ENCODE measurements at regions not wholly inside any gene's neighbourhood (a gene's known extent, or its start where the extent isn't known, plus 50 kb on each side); places are given as distances from the start of the nearest gene placed in this dataset.

GRCh38 chr15:46576646-46577395 is 942.0 kb downstream of the SQOR start:
- no peak for DNase-seq

- DNase-seq = no peak
These were observed 942.9 kb downstream of the SQOR start for GRCh38 chr15:46577767-46578166.

GRCh38 chr15:46580487-46580886 is 945.7 kb downstream of the SQOR start:
- no peak for DNase-seq

- DNase-seq = no peak
These were observed 946.1 kb downstream of the SQOR start for GRCh38 chr15:46580924-46581323.

- no peak for DNase-seq
These were observed 954.3 kb downstream of the SQOR start for GRCh38 chr15:46589088-46589487.

GRCh38 chr15:46591462-46591861 is 956.6 kb downstream of the SQOR start:
- DNase-seq = no peak

GRCh38 chr15:46595016-46595415 is 960.2 kb downstream of the SQOR start:
- no peak for DNase-seq

GRCh38 chr15:46607077-46607476 is 972.2 kb downstream of the SQOR start:
- DNase-seq = no peak

- no peak for DNase-seq
These were observed 981.2 kb downstream of the SQOR start for GRCh38 chr15:46616033-46616432.

GRCh38 chr15:46617507-46617906 is 982.7 kb downstream of the SQOR start:
- DNase-seq = no peak

GRCh38 chr15:46618984-46619383 is 984.2 kb downstream of the SQOR start:
- DNase-seq = no peak

- DNase-seq = no peak
These were observed 985.7 kb downstream of the SQOR start for GRCh38 chr15:46620392-46621013.

GRCh38 chr15:46622851-46623250 is 988.0 kb downstream of the SQOR start:
- DNase-seq = no peak

- no peak for DNase-seq
These were observed 1001.4 kb downstream of the SQOR start for GRCh38 chr15:46636206-46636605.

GRCh38 chr15:46644501-46645481 is 1010.0 kb downstream of the SQOR start:
- no peak for DNase-seq

GRCh38 chr15:46646490-46646889 is 1011.7 kb downstream of the SQOR start:
- no peak for DNase-seq

- DNase-seq = no peak
These were observed 1012.2 kb downstream of the SQOR start for GRCh38 chr15:46647046-46647445.

- no peak for DNase-seq
These were observed 1017.4 kb downstream of the SQOR start for GRCh38 chr15:46652266-46652665.

- DNase-seq = no peak
These were observed 1020.2 kb downstream of the SQOR start for GRCh38 chr15:46654993-46655392.

- no peak for DNase-seq
These were observed 1025.4 kb downstream of the SQOR start for GRCh38 chr15:46660096-46660842.

- DNase-seq = no peak
These were observed 1035.4 kb downstream of the SQOR start for GRCh38 chr15:46670258-46670657.

GRCh38 chr15:46671336-46671735 is 1036.5 kb downstream of the SQOR start:
- DNase-seq = no peak

- no peak for DNase-seq
These were observed 1037.2 kb downstream of the SQOR start for GRCh38 chr15:46672041-46672440.
